HuH-7.5 (cell line): ENCODE measurements at regions not wholly inside any gene's neighbourhood (a gene's known extent, or its start where the extent isn't known, plus 50 kb on each side); places are given as distances from the start of the nearest gene placed in this dataset.
A peak's percentile ranks its signal among the peaks of the same experiment; 100 is the strongest.

Experiments
- DNase-seq: peaks from one replicate; pipeline ENCODE4 v3.0.0; 2011; ENCODE audit warnings: low spot score

GRCh38 chr12:84603484-84604248 lies 308.9 kb downstream of the SLC6A15 start:
- no peak for DNase-seq

GRCh38 chr12:84601483-84601882 lies 311.1 kb downstream of the SLC6A15 start:
- no peak for DNase-seq

- DNase-seq: no peak
Measured at GRCh38 chr12:84599539-84599938, 313.1 kb downstream of the SLC6A15 start.

GRCh38 chr12:84596266-84596665 lies 316.3 kb downstream of the SLC6A15 start:
- DNase-seq: no peak

- no peak for DNase-seq
Measured at GRCh38 chr12:84594157-84594556, 318.4 kb downstream of the SLC6A15 start.

GRCh38 chr12:84585776-84586395 lies 326.7 kb downstream of the SLC6A15 start:
- DNase-seq: no peak

- no peak for DNase-seq
Measured at GRCh38 chr12:84572196-84572595, 340.4 kb downstream of the SLC6A15 start.

GRCh38 chr12:84562331-84562730 lies 350.3 kb downstream of the SLC6A15 start:
- no peak for DNase-seq

GRCh38 chr12:84561351-84561750 lies 351.2 kb downstream of the SLC6A15 start:
- no peak for DNase-seq

GRCh38 chr12:84554199-84554723 lies 358.3 kb downstream of the SLC6A15 start:
- DNase-seq: no peak

- DNase-seq: no peak
Measured at GRCh38 chr12:84553331-84554117, 359.1 kb downstream of the SLC6A15 start.

GRCh38 chr12:84551373-84551772 lies 361.2 kb downstream of the SLC6A15 start:
- DNase-seq: no peak

GRCh38 chr12:84550518-84550917 lies 362.1 kb downstream of the SLC6A15 start:
- DNase-seq: no peak

- no peak for DNase-seq
Measured at GRCh38 chr12:84542289-84542688, 370.3 kb downstream of the SLC6A15 start.

GRCh38 chr12:84537666-84538065 lies 374.9 kb downstream of the SLC6A15 start:
- no peak for DNase-seq

GRCh38 chr12:84512751-84513150 lies 399.8 kb downstream of the SLC6A15 start:
- DNase-seq: no peak

- DNase-seq: no peak
Measured at GRCh38 chr12:84508851-84509260, 403.7 kb downstream of the SLC6A15 start.

- DNase-seq: no peak
Measured at GRCh38 chr12:84507956-84508850, 404.4 kb downstream of the SLC6A15 start.

- no peak for DNase-seq
Measured at GRCh38 chr12:84506282-84506681, 406.3 kb downstream of the SLC6A15 start.

GRCh38 chr12:84502907-84503787 lies 409.5 kb downstream of the SLC6A15 start:
- DNase-seq: peak; percentile 3
